Effector memory CD4-positive, alpha-beta T cell (primary cell): ENCODE measurements at regions not wholly inside any gene's neighbourhood (a gene's known extent, or its start where the extent isn't known, plus 50 kb on each side); places are given as distances from the start of the nearest gene placed in this dataset.

Experiments
- DNase-seq, 3 donors: peaks; one replicate each; pipeline ENCODE4 v3.0.0-alpha.2; 2020
- H3K27ac ChIP-seq: 2 replicates; pipeline ENCODE4 v1.7.0; 2013; ENCODE audit warnings: mild to moderate bottlenecking, low read length, moderate library complexity; ENCODE audit not compliant: insufficient read depth, poor library complexity, severe bottlenecking
- H3K27me3 ChIP-seq: replicated peaks from 2 replicates; pipeline ENCODE4 v1.7.0; 2013; ENCODE audit warnings: mild to moderate bottlenecking, low read length; ENCODE audit not compliant: insufficient read depth, control insufficient read depth, poor library complexity, severe bottlenecking
- H3K36me3 ChIP-seq: 2 replicates; pipeline ENCODE4 v1.7.0; 2013; ENCODE audit warnings: mild to moderate bottlenecking, low read length, moderate library complexity; ENCODE audit not compliant: control insufficient read depth, insufficient read depth
- H3K4me1 ChIP-seq: 2 replicates; pipeline ENCODE4 v1.7.0; 2013; ENCODE audit warnings: low read length, mild to moderate bottlenecking; ENCODE audit not compliant: control insufficient read depth, insufficient read depth, poor library complexity, severe bottlenecking
- H3K4me3 ChIP-seq: 2 replicates; pipeline ENCODE4 v1.7.0; 2013; ENCODE audit warnings: low read length, low read depth, mild to moderate bottlenecking; ENCODE audit not compliant: insufficient read depth, poor library complexity, severe bottlenecking
- H3K9me3 ChIP-seq: 2 replicates; pipeline ENCODE4 v1.7.0; 2013; ENCODE audit warnings: mild to moderate bottlenecking, low read length, moderate library complexity; ENCODE audit not compliant: control insufficient read depth

GRCh38 chr11:81495699-81496292 is 1237.9 kb downstream of the FAM181B start:
- Histone ChIP-seq H3K27ac (no peak overlapping the region), H3K4me3 (no peak overlapping the region), H3K36me3 (no peaks in the 10 kb centered on the region), H3K4me1 (no peaks in the 10 kb centered on the region), H3K9me3 (no peaks in the 10 kb centered on the region), H3K27me3 (no peaks in the 10 kb centered on the region)
- DNase-seq, result no peak

DNA sequence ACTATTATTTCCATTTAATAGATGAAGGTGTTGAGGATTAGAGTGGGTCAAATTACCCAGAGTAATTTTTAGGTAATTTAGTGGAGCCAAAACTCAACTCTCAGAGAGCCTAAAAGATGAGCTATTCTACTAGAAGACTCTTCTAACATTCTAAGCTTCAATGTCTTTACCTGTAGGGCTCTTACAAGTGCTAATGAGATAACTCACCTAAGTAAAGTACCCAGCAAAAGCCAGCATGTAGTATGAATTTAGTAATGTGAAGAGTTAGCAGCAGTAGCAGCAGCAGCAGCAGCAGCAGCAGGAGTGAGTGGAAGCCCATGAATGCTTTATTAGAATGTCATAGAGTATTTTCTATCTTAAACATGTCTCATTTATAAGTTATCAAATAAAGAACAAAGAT is 1239.2 kb downstream of the FAM181B start:
- Histone ChIP-seq H3K4me1 (no peaks in the 10 kb centered on the region), H3K27ac (no peak overlapping the region), H3K9me3 (no peaks in the 10 kb centered on the region), H3K4me3 (no peak overlapping the region), H3K36me3 (no peaks in the 10 kb centered on the region), H3K27me3 (no peaks in the 10 kb centered on the region)
- DNase-seq, result no peak

GRCh38 chr11:81492923-81493445 is 1240.7 kb downstream of the FAM181B start:
- no peaks in the 10 kb centered on the region for H3K27me3 ChIP-seq
- H3K27ac ChIP-seq, result no peak overlapping the region
- H3K4me1 ChIP-seq, result no peaks in the 10 kb centered on the region
- no peak for DNase-seq
- no peak overlapping the region for H3K4me3 ChIP-seq
- H3K9me3 ChIP-seq, result no peaks in the 10 kb centered on the region
- no peaks in the 10 kb centered on the region for H3K36me3 ChIP-seq

DNA sequence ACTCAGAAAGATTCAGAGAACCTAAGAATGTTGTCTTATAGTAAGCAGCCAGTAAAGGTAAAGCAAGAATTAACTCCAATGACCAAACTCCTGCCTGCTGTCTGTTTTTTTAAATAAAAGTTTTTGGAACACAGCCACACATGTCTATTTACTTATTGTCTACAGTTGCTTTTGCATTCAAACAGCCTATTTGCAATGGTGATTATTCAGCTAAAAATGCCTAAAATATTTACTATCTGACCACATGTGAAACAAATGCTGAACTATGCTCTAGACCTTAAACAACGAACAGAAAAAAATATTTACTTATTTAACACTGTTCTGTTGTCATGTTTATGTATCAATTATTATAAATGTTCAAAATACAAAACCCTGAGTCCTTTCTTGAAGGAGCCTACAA is 1246.6 kb downstream of the FAM181B start:
- no peaks in the 10 kb centered on the region for H3K4me1 ChIP-seq
- no peak overlapping the region for H3K4me3 ChIP-seq
- H3K36me3 ChIP-seq, result no peaks in the 10 kb centered on the region
- H3K27me3 ChIP-seq, result no peaks in the 10 kb centered on the region
- no peaks in the 10 kb centered on the region for H3K9me3 ChIP-seq
- no peak overlapping the region for H3K27ac ChIP-seq
- no peak for DNase-seq

- no peak for DNase-seq
- Histone ChIP-seq H3K9me3 (no peaks in the 10 kb centered on the region), H3K27ac (no peak overlapping the region), H3K4me1 (no peaks in the 10 kb centered on the region), H3K27me3 (no peaks in the 10 kb centered on the region), H3K4me3 (no peak overlapping the region), H3K36me3 (no peaks in the 10 kb centered on the region)
Observed at GRCh38 chr11:81484196-81484595, 1249.5 kb downstream of the FAM181B start.

- Histone ChIP-seq H3K4me3 (no peak overlapping the region), H3K9me3 (no peaks in the 10 kb centered on the region), H3K27me3 (no peaks in the 10 kb centered on the region), H3K4me1 (no peaks in the 10 kb centered on the region), H3K27ac (no peak overlapping the region), H3K36me3 (no peaks in the 10 kb centered on the region)
- DNase-seq, result no peak
Observed at GRCh38 chr11:81477277-81477676, 1256.4 kb downstream of the FAM181B start.

GRCh38 chr11:81476345-81476744 is 1257.3 kb downstream of the FAM181B start:
- H3K36me3 ChIP-seq, result no peaks in the 10 kb centered on the region
- H3K27ac ChIP-seq, result no peak overlapping the region
- no peak for DNase-seq
- no peaks in the 10 kb centered on the region for H3K4me1 ChIP-seq
- no peak overlapping the region for H3K4me3 ChIP-seq
- no peaks in the 10 kb centered on the region for H3K9me3 ChIP-seq
- no peaks in the 10 kb centered on the region for H3K27me3 ChIP-seq

- Histone ChIP-seq H3K9me3 (no peaks in the 10 kb centered on the region), H3K36me3 (no peaks in the 10 kb centered on the region), H3K27ac (no peak overlapping the region), H3K4me1 (no peaks in the 10 kb centered on the region), H3K27me3 (no peaks in the 10 kb centered on the region), H3K4me3 (no peak overlapping the region)
- no peak for DNase-seq
Observed at GRCh38 chr11:81472646-81473045, 1261.0 kb downstream of the FAM181B start.

DNA sequence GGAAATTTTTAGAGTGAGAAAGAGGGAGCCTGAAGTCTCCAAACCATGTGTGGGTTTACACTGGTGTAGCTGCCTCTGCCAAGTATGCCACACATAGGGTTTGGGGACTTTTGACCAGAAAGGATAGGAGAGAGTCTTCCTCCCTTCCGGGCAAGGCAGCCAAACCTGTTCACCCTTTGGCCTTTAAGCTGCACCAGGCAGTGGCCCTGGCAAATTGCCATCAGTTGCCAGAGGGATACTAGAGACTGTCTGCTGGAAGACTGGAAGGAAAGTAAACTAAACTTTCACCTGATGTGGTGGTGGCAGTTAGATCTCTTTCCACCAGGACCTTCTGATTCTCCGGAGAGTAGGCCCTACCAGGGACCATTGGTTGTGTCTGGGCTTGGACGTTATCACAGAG is 1263.2 kb downstream of the FAM181B start:
- H3K9me3 ChIP-seq, result no peaks in the 10 kb centered on the region

GRCh38 chr11:81459766-81460306 is 1273.8 kb downstream of the FAM181B start:
- Histone ChIP-seq H3K36me3 (no peaks in the 10 kb centered on the region), H3K9me3 (no peaks in the 10 kb centered on the region), H3K27me3 (no peaks in the 10 kb centered on the region), H3K27ac (no peak overlapping the region), H3K4me1 (no peaks in the 10 kb centered on the region), H3K4me3 (no peak overlapping the region)
- DNase-seq, result no peak

More for the DNA sequence above, 1263.2 kb downstream of the FAM181B start:
- Histone ChIP-seq H3K27ac (no peak overlapping the region), H3K4me1 (no peaks in the 10 kb centered on the region), H3K27me3 (no peaks in the 10 kb centered on the region), H3K4me3 (no peak overlapping the region), H3K36me3 (no peaks in the 10 kb centered on the region)
- no peak for DNase-seq
